Activated T-helper 2 cell treated with anti-CD3 and anti-CD28 coated beads, Interferon-gamma antibody, Interleukin-2, Interleukin-4, amounts not matched to agents 10 μg/mL and 5 μg/mL and 100 μg/mL, durations not matched to agents 14 hours and 24 hours and 36 hours (primary cell): ENCODE measurements at regions not wholly inside any gene's neighbourhood (a gene's known extent, or its start where the extent isn't known, plus 50 kb on each side); places are given as distances from the start of the nearest gene placed in this dataset.
"Not testable (repeated sequence)": the region's sequence is repeated elsewhere in the genome, so short reads cannot be mapped to it uniquely, and the experiment has no call there.

Experiments
- DNase-seq: peaks from one replicate; pipeline ENCODE4 v3.0.0; 2021; ENCODE audit warnings: low spot score
- H3K27ac Mint-ChIP-seq: one replicate; pipeline ENCODE4 v1.8.0; 2021; ENCODE audit warnings: mixed read lengths
- H3K27me3 Mint-ChIP-seq: one replicate; pipeline ENCODE4 v1.8.0; 2021; ENCODE audit warnings: low read depth, mixed read lengths
- H3K36me3 Mint-ChIP-seq: one replicate; pipeline ENCODE4 v1.8.0; 2021; ENCODE audit warnings: low read depth, mixed read lengths
- H3K4me1 Mint-ChIP-seq: one replicate; pipeline ENCODE4 v1.8.0; 2021; ENCODE audit warnings: low read depth, mixed read lengths
- H3K4me3 Mint-ChIP-seq: one replicate; pipeline ENCODE4 v1.8.0; 2021; ENCODE audit warnings: low read depth, mild to moderate bottlenecking, moderate library complexity, mixed read lengths
- H3K9me3 Mint-ChIP-seq: one replicate; pipeline ENCODE4 v1.8.0; 2021; ENCODE audit warnings: mixed read lengths
- intact Hi-C: fragments of 100-400 bp; cut with micrococcal nuclease; formaldehyde crosslinking; loops from one replicate; pipeline ENCODE4 v1.15.1; 2023

DNA sequence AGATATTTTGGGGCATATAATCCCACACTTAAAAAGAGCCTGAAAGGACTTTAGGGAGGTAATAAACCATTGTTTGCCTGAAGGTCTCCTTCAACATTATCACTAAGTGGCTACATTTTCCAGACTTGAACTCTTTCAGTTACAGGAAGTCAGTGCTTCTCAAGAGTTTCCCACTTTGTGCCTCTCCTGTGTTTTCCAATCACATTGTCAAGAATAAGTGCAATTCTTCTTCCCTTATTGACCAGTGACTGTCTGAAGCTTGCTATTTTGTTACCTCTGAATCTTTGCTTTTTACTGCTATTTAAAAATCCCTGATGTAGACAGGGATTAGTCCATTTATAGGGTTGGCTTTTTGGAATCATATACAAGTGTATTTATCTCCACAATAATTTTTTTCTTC is 346.7 kb upstream of the ANKRD30A start:
- DNase-seq: no peak
- Mint-ChIP-seq H3K4me3 (no peak overlapping the region), H3K36me3 (no peaks in the 10 kb centered on the region), H3K27ac (no peak overlapping the region), H3K9me3 (peaks cover 23% of the 10 kb centered on the region), H3K4me1 (no peaks in the 10 kb centered on the region), H3K27me3 (no peaks in the 10 kb centered on the region)
- intact Hi-C loops: no loop called here

- intact Hi-C loops: no loop called here
- no peaks in the 10 kb centered on the region for H3K4me1 Mint-ChIP-seq
- no peak for DNase-seq
- no peaks in the 10 kb centered on the region for H3K36me3 Mint-ChIP-seq
- H3K27me3 Mint-ChIP-seq: no peaks in the 10 kb centered on the region
- H3K4me3 Mint-ChIP-seq: no peak overlapping the region
- no peak overlapping the region for H3K27ac Mint-ChIP-seq
- peaks cover 28% of the 10 kb centered on the region for H3K9me3 Mint-ChIP-seq
These were observed 351.7 kb upstream of the ANKRD30A start for GRCh38 chr10:36773652-36774051.

DNA sequence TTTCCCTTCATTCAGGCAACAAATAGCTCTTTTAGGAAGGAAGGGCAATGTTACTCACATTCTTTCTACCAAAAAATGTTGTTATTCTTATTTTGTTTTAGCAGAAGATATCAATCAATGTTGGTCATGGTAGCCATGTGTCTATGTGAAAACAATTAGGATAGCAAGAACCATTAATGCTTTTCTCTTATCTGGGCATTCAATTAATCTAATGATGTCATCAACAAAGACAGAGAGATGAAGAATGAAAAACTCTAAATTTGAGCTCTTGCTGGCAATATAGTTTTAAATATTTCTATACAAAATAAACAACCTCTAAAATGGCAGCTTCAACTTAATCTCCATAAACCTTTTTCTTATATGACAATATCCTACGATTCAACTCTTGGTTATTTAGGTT is 353.7 kb upstream of the ANKRD30A start:
- no peaks in the 10 kb centered on the region for H3K4me1 Mint-ChIP-seq
- no peak overlapping the region for H3K27ac Mint-ChIP-seq
- H3K4me3 Mint-ChIP-seq: no peak overlapping the region
- intact Hi-C loops: no loop called here
- peaks cover 17% of the 10 kb centered on the region for H3K9me3 Mint-ChIP-seq
- no peak for DNase-seq
- no peaks in the 10 kb centered on the region for H3K36me3 Mint-ChIP-seq
- no peaks in the 10 kb centered on the region for H3K27me3 Mint-ChIP-seq

- H3K9me3 Mint-ChIP-seq, H3K4me1 Mint-ChIP-seq, DNase-seq, H3K27ac Mint-ChIP-seq, H3K4me3 Mint-ChIP-seq, H3K27me3 Mint-ChIP-seq, intact Hi-C loops, H3K36me3 Mint-ChIP-seq: not testable (repeated sequence)
These were observed 355.7 kb upstream of the ANKRD30A start for GRCh38 chr10:36769741-36770140.

DNA sequence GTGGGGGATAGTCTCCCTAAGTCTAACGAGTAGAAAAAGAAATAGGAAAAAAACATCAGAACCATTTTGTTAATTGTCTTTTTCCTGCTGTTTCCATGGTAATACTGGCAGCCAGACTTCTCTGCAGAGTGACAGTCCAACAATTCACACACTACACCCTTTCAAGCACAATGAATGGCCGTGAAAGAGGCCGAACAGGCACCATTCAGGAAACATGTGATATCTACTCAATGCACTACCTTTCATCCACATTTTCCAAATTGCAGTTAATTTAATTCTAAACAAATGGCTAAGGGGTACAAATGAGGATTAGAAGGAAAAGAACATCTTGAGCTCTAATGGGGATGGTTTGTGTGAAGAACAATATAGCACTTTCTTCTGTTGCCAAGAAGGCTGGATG is 358.5 kb upstream of the ANKRD30A start:
- intact Hi-C loops: no loop called here

GRCh38 chr10:36766415-36766810 is 359.0 kb upstream of the ANKRD30A start:
- no peaks in the 10 kb centered on the region for H3K27me3 Mint-ChIP-seq
- DNase-seq: no peak
- no peak overlapping the region for H3K27ac Mint-ChIP-seq
- H3K4me3 Mint-ChIP-seq: no peak overlapping the region
- H3K36me3 Mint-ChIP-seq: no peaks in the 10 kb centered on the region
- intact Hi-C loops: no loop called here
- no peaks in the 10 kb centered on the region for H3K4me1 Mint-ChIP-seq
- peaks cover 9% of the 10 kb centered on the region for H3K9me3 Mint-ChIP-seq

More for the DNA sequence above, 358.5 kb upstream of the ANKRD30A start:
- no peaks in the 10 kb centered on the region for H3K27me3 Mint-ChIP-seq
- no peaks in the 10 kb centered on the region for H3K36me3 Mint-ChIP-seq
- H3K9me3 Mint-ChIP-seq: peaks cover 7% of the 10 kb centered on the region
- DNase-seq: no peak
- no peaks in the 10 kb centered on the region for H3K4me1 Mint-ChIP-seq
- H3K27ac Mint-ChIP-seq: no peak overlapping the region
- H3K4me3 Mint-ChIP-seq: no peak overlapping the region

- H3K27me3 Mint-ChIP-seq: no peaks in the 10 kb centered on the region
- no peak overlapping the region for H3K27ac Mint-ChIP-seq
- H3K36me3 Mint-ChIP-seq: no peaks in the 10 kb centered on the region
- H3K4me3 Mint-ChIP-seq: no peak overlapping the region
- intact Hi-C loops: no loop called here
- H3K4me1 Mint-ChIP-seq: no peaks in the 10 kb centered on the region
- DNase-seq: no peak
- peaks cover 9% of the 10 kb centered on the region for H3K9me3 Mint-ChIP-seq
These were observed 359.5 kb upstream of the ANKRD30A start for GRCh38 chr10:36765782-36766414.

DNA sequence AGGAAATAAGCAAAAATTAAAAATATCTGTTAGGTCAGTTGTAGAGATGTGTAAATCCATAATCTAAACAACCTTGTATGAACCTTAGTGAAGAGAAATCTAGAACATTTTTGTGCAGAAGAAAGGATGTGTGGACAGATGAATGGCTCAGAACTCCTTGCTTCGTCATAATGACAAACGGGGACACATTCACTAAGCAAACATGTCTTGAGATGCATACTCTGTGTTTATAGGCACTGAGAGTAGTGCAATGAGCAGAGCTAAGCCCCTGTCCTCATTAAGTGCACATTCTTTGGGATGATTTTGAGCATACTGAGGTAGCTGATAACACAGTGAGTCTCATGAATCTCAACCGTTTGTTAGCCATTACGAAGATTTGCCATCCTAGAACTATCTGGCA is 360.6 kb upstream of the ANKRD30A start:
- Mint-ChIP-seq H3K27ac (no peak overlapping the region), H3K4me3 (no peak overlapping the region), H3K9me3 (peaks cover 9% of the 10 kb centered on the region), H3K36me3 (no peaks in the 10 kb centered on the region), H3K4me1 (no peaks in the 10 kb centered on the region), H3K27me3 (no peaks in the 10 kb centered on the region)
- no peak for DNase-seq
- intact Hi-C loops: no loop called here

DNA sequence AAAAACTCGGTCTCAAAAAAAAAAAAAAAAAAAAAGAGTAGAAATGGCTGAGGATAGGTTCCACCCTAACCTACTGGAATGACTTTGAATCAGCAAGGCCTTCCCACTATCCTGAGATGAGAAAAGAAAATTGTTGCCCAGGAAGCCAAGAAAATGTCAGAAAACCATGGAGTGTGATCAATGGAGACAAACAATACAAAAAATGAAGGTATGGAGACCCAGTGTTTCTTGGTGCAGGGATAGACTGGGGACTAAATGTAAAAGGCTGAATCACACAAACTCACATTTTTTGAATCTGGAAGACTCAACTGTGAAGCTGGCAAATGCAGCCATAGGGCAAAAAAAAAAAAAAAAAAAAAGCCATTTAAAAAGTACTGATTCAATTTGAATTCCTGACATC is 364.3 kb upstream of the ANKRD30A start:
- H3K27ac Mint-ChIP-seq: no peak overlapping the region
- no peaks in the 10 kb centered on the region for H3K27me3 Mint-ChIP-seq
- H3K4me3 Mint-ChIP-seq: no peak overlapping the region
- peaks cover 11% of the 10 kb centered on the region for H3K9me3 Mint-ChIP-seq
- intact Hi-C loops: no loop called here
- no peaks in the 10 kb centered on the region for H3K4me1 Mint-ChIP-seq
- no peak for DNase-seq
- H3K36me3 Mint-ChIP-seq: no peaks in the 10 kb centered on the region

DNA sequence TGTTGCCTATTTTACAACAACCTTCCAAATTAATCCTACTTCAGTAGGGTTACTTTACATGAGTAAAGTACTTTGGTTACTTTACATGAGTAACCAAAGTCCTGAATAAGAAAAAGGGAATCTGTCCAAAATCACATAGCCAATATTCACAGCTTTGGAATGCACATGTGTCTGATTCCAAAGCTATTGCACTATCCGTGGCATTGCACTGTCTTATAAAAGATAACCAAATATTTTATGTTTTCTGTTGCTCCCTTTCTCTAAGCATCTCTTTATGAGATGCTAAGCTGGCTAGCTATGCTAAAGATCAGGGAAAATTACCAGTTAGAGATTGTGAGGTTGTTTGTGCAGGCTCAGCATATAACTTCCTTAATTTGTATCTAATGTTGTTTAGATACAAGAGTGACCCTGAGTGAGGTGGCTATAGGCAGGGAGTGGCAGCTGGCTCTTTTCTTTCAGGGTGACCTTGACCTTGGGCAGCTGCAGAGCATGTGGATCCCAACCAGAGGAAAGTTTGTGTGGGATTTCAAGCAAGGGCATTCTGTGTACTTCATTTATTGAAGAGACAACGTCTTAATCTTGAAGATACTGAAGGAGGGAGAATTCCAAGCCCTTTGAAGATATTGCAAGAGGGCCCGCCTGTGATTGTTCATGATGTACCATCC is 366.1 kb upstream of the ANKRD30A start:
- H3K36me3 Mint-ChIP-seq: no peaks in the 10 kb centered on the region

DNA sequence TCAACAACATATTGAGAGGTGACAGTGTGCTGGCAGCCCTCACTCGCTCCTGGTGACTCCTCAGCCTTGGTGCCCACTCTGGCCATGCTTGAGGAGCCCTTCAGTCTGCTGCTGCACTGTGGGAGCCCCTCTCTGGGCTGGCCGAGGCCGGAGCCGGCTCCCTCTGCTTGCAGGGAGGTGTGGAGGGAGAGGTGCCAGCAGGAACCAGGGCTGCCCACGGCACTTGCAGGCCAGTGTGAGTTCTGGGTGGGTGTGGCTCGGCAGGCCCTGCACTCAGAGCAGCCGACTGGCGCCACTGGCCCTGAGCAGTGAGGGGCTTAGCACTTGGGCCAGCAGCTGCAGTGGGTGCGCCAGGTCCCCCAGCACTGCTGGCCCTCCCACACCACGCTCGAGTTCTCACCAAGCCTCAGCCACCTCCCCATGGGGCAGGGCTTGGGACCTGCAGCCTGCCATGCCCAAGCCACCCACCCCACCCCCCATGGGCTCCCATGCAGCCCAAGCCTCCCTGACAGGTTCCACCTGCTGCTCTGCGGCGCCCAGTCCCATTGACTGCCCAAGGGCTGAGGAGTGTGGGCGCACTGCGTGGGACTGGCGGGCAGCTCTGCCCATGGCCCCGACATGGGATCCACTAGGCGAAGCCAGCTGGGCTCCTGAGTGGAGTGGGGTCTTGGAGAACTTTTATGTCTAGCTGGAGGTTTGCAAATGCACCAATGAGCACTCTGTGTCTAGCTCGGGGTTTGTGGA is 377.1 kb upstream of the ANKRD30A start:
- Mint-ChIP-seq H3K9me3 (peaks cover 42% of the 10 kb centered on the region), H3K4me3 (no peak overlapping the region), H3K27ac (no peak overlapping the region), H3K4me1 (no peaks in the 10 kb centered on the region), H3K27me3 (no peaks in the 10 kb centered on the region), H3K36me3 (no peaks in the 10 kb centered on the region)
- intact Hi-C loops: no loop called here
- no peak for DNase-seq

More for the DNA sequence above, 366.1 kb upstream of the ANKRD30A start:
- no peaks in the 10 kb centered on the region for H3K4me1 Mint-ChIP-seq
- peaks cover 20% of the 10 kb centered on the region for H3K9me3 Mint-ChIP-seq
- H3K27me3 Mint-ChIP-seq: no peaks in the 10 kb centered on the region
- no peak overlapping the region for H3K4me3 Mint-ChIP-seq
- no peak for DNase-seq
- intact Hi-C loops: no loop called here
- H3K27ac Mint-ChIP-seq: no peak overlapping the region

- Mint-ChIP-seq H3K4me1 (no peaks in the 10 kb centered on the region), H3K36me3 (no peaks in the 10 kb centered on the region), H3K9me3 (peaks cover 30% of the 10 kb centered on the region), H3K27ac (no peak overlapping the region), H3K4me3 (no peak overlapping the region), H3K27me3 (no peaks in the 10 kb centered on the region)
- no peak for DNase-seq
- intact Hi-C loops: no loop called here
These were observed 385.4 kb upstream of the ANKRD30A start for GRCh38 chr10:36739884-36740445.
